Activated naive CD4-positive, alpha-beta T cell treated with anti-CD3 and anti-CD28 coated beads for 36 hours (primary cell): ENCODE measurements at regions not wholly inside any gene's neighbourhood (a gene's known extent, or its start where the extent isn't known, plus 50 kb on each side); places are given as distances from the start of the nearest gene placed in this dataset.
"Not testable (repeated sequence)": the region's sequence is repeated elsewhere in the genome, so short reads cannot be mapped to it uniquely, and the experiment has no call there.

Experiments used
- CTCF ChIA-PET: fragments of 350-600 bp; sonication (Branson Sonifier 250); formaldehyde crosslinking; loops from one replicate; lab custom pipeline; 2021; ENCODE audit warnings: antibody characterized with exemption; lab: Charles Lee
- DNase-seq: peaks from one replicate; pipeline ENCODE4 v3.0.0-alpha.2; 2020
- H3K27ac Mint-ChIP-seq: one replicate; pipeline ENCODE4 v1.8.0; 2021; ENCODE audit warnings: mild to moderate bottlenecking, mixed read lengths
- H3K27me3 Mint-ChIP-seq: one replicate; pipeline ENCODE4 v1.8.0; 2021; ENCODE audit warnings: low read depth, mixed read lengths
- H3K36me3 Mint-ChIP-seq: one replicate; pipeline ENCODE4 v1.8.0; 2021; ENCODE audit warnings: low read depth, mixed read lengths
- H3K4me1 Mint-ChIP-seq: one replicate; pipeline ENCODE4 v1.8.0; 2021; ENCODE audit warnings: low read depth, mixed read lengths
- H3K4me3 Mint-ChIP-seq: one replicate; pipeline ENCODE4 v1.8.0; 2021; ENCODE audit warnings: mild to moderate bottlenecking, moderate library complexity, mixed read lengths
- H3K9me3 Mint-ChIP-seq: one replicate; pipeline ENCODE4 v1.8.0; 2021; ENCODE audit warnings: mixed read lengths
- intact Hi-C: fragments of 100-400 bp; cut with micrococcal nuclease; formaldehyde crosslinking; loops from one replicate; pipeline ENCODE4 v1.15.1; 2023

- no peak overlapping the region for H3K4me3 Mint-ChIP-seq
Observed at GRCh38 chr1:188672153-188672552, 1805.5 kb downstream of the BRINP3 start.

DNA sequence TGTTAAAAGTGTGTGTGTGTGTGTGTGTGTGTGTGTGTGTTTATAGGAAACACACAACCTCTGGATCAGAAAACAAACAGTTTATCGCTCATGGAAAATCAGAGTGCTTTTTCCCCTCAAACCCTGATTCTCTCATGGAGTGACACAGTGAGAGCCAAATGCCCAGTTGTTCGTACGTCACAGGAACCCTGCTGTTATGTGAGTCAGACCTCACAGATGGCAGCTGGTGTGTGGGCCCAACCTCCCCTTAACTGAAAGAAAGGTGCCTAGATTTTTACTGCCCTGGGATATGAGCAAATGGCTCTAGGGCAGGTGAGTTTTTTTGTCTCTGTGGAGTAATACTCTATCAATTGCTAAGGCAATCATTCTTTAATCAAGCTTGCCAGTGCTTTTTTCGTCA is 1788.1 kb downstream of the BRINP3 start:
- H3K36me3 Mint-ChIP-seq: no peaks in the 10 kb centered on the region
- H3K27ac Mint-ChIP-seq: no peak overlapping the region
- peaks cover 12% of the 10 kb centered on the region for H3K9me3 Mint-ChIP-seq
- DNase-seq: no peak
- CTCF ChIA-PET: no interaction called here
- intact Hi-C loops: no loop called here
- no peaks in the 10 kb centered on the region for H3K27me3 Mint-ChIP-seq
- no peaks in the 10 kb centered on the region for H3K4me1 Mint-ChIP-seq
- no peak overlapping the region for H3K4me3 Mint-ChIP-seq

More at GRCh38 chr1:188672153-188672552, 1805.5 kb downstream of the BRINP3 start:
- Mint-ChIP-seq H3K9me3 (peaks cover 7% of the 10 kb centered on the region), H3K27me3 (no peaks in the 10 kb centered on the region), H3K4me1 (no peaks in the 10 kb centered on the region), H3K36me3 (no peaks in the 10 kb centered on the region), H3K27ac (no peak overlapping the region)
- DNase-seq: no peak
- intact Hi-C loops: no loop called here
- CTCF ChIA-PET: no interaction called here

DNA sequence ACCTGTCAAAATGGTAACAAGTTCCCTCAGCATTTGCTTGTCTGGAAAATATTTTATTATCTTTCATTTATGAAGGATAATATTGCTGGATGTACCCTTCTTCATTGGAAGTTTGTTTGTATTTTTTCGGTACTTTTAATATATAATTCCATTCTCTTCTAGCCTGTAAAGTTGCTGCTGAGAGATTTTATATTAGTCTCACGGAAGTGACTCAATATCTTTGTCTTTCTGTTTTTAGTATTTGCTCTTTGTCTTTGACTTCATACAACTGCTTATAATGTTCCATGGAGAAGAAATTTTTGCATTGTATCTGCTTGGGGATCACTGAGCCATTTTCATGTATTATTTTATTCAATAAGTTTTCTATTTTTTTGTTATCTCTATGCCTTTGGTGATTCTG is 1777.5 kb downstream of the BRINP3 start:
- H3K4me3 Mint-ChIP-seq: no peak overlapping the region
- H3K9me3 Mint-ChIP-seq: peaks cover 9% of the 10 kb centered on the region
- no peak overlapping the region for H3K27ac Mint-ChIP-seq
- no peaks in the 10 kb centered on the region for H3K36me3 Mint-ChIP-seq
- DNase-seq: no peak
- no peaks in the 10 kb centered on the region for H3K27me3 Mint-ChIP-seq
- intact Hi-C loops: no loop called here
- no peaks in the 10 kb centered on the region for H3K4me1 Mint-ChIP-seq
- CTCF ChIA-PET: no interaction called here

- CTCF ChIA-PET: no interaction called here
- intact Hi-C loops: no loop called here
- DNase-seq: no peak
- Mint-ChIP-seq H3K36me3 (no peaks in the 10 kb centered on the region), H3K4me1 (no peaks in the 10 kb centered on the region), H3K27me3 (no peaks in the 10 kb centered on the region), H3K27ac (no peak overlapping the region), H3K9me3 (no peaks in the 10 kb centered on the region), H3K4me3 (no peak overlapping the region)
Observed at GRCh38 chr1:188706742-188707141, 1770.9 kb downstream of the BRINP3 start.

DNA sequence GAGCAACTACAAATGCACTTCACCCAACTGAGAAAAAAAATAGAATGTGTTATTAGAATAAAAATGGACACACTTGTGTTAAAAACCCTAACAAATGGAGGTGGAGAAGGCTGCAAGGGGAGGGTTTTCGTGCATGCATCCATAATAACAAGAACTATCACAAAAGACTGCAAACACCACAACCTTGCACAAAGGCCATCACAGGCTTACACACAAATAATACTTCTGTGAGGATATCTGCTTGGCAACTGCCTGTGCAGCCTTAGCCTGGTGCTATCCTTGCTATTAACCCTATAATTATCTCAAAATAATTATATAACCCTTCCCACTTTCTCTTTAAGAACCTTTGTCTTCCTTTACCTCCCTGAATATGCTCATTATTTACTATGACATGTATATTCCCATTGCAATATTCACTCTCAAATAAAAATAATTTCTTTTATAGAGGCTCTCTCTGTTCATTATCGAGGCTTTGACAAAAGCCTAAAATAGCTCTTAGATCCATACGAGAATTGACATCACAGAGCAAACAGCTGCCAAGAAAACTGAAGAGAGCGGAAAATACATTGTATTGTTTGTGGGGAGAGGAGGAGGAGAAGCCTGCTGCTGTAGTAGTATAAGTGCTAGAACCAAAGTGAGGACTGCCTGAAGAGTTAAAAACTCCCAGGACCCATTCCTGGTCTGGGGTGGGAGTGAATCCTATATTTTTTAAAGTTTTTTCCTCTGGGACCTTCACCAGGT is 1768.7 kb downstream of the BRINP3 start:
- Mint-ChIP-seq H3K27me3 (no peaks in the 10 kb centered on the region), H3K27ac (no peak overlapping the region), H3K9me3 (peaks cover 2% of the 10 kb centered on the region), H3K4me1 (no peaks in the 10 kb centered on the region), H3K4me3 (no peak overlapping the region), H3K36me3 (no peaks in the 10 kb centered on the region)
- no peak for DNase-seq
- CTCF ChIA-PET: no interaction called here
- intact Hi-C loops: no loop called here

DNA sequence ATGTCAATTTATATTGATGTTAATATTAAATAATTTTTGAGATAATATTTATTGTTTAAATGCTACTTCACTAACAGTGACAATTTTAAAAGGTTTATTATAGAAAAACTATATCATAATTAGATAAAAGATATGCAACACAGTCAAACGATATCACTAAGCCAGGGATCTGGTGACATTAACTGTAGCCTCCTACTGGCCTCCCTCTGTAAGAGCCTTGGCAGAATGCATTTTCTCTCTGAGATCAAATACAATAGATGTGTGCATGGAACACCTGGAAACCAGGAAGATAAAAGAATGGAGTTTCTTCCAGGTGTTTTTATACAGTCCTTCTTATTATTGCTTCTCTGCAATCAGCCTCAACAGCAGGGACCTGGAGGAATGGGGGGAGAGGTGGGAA is 1762.1 kb downstream of the BRINP3 start:
- Mint-ChIP-seq H3K27ac (no peak overlapping the region), H3K4me3 (no peak overlapping the region), H3K36me3 (no peaks in the 10 kb centered on the region), H3K4me1 (no peaks in the 10 kb centered on the region), H3K27me3 (no peaks in the 10 kb centered on the region), H3K9me3 (peaks cover 4% of the 10 kb centered on the region)
- intact Hi-C loops: no loop called here
- DNase-seq: no peak
- CTCF ChIA-PET: no interaction called here

DNA sequence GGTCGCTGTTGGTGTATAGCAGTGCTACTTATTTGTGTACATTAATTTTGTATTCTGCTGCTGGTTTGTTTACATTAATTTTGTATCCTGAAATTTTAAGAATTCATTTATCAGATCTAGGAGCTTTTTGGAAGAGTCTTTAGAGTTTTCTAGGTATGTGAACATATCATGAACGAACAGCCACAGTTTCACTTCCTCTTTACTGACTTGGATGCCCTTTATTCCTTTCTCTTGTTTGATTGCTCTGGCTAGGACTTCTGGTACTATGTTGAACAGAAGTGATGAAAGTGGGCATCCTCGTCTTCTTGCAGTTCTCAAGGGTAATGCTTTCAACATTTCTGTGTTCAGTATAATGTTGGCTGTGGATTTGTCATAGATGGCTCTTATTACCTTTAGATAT is 1757.9 kb downstream of the BRINP3 start:
- CTCF ChIA-PET: no interaction called here
- Mint-ChIP-seq H3K4me1 (no peaks in the 10 kb centered on the region), H3K36me3 (no peaks in the 10 kb centered on the region), H3K27me3 (no peaks in the 10 kb centered on the region), H3K9me3 (peaks cover 2% of the 10 kb centered on the region), H3K4me3 (no peak overlapping the region), H3K27ac (no peak overlapping the region)
- no peak for DNase-seq
- intact Hi-C loops: no loop called here

- no peak for DNase-seq
- Mint-ChIP-seq H3K4me3 (no peak overlapping the region), H3K4me1 (no peaks in the 10 kb centered on the region), H3K27me3 (no peaks in the 10 kb centered on the region), H3K27ac (no peak overlapping the region), H3K36me3 (no peaks in the 10 kb centered on the region), H3K9me3 (no peaks in the 10 kb centered on the region)
- CTCF ChIA-PET: no interaction called here
- intact Hi-C loops: no loop called here
Observed at GRCh38 chr1:188723332-188724020, 1754.2 kb downstream of the BRINP3 start.

GRCh38 chr1:188729039-188729438 is 1748.6 kb downstream of the BRINP3 start:
- DNase-seq: no peak
- intact Hi-C loops: no loop called here
- no peaks in the 10 kb centered on the region for H3K36me3 Mint-ChIP-seq

GRCh38 chr1:188735567-188735966 is 1742.1 kb downstream of the BRINP3 start:
- no peak for DNase-seq
- intact Hi-C loops: no loop called here
- no peaks in the 10 kb centered on the region for H3K36me3 Mint-ChIP-seq
- H3K27ac Mint-ChIP-seq: no peak overlapping the region
- no peaks in the 10 kb centered on the region for H3K4me1 Mint-ChIP-seq
- H3K27me3 Mint-ChIP-seq: no peaks in the 10 kb centered on the region
- H3K4me3 Mint-ChIP-seq: no peak overlapping the region
- peaks cover 9% of the 10 kb centered on the region for H3K9me3 Mint-ChIP-seq
- CTCF ChIA-PET: no interaction called here

More at GRCh38 chr1:188729039-188729438, 1748.6 kb downstream of the BRINP3 start:
- CTCF ChIA-PET: no interaction called here
- Mint-ChIP-seq H3K4me1 (no peaks in the 10 kb centered on the region), H3K27me3 (no peaks in the 10 kb centered on the region), H3K27ac (no peak overlapping the region), H3K4me3 (no peak overlapping the region), H3K9me3 (peaks cover 10% of the 10 kb centered on the region)

GRCh38 chr1:188749275-188749674 is 1728.4 kb downstream of the BRINP3 start:
- H3K27me3 Mint-ChIP-seq, H3K9me3 Mint-ChIP-seq, CTCF ChIA-PET, H3K4me3 Mint-ChIP-seq, H3K36me3 Mint-ChIP-seq, intact Hi-C loops, H3K4me1 Mint-ChIP-seq, H3K27ac Mint-ChIP-seq, DNase-seq: not testable (repeated sequence)

GRCh38 chr1:188752027-188752426 is 1725.6 kb downstream of the BRINP3 start:
- H3K4me1 Mint-ChIP-seq, H3K9me3 Mint-ChIP-seq, CTCF ChIA-PET, H3K27ac Mint-ChIP-seq, DNase-seq, H3K4me3 Mint-ChIP-seq, H3K36me3 Mint-ChIP-seq, H3K27me3 Mint-ChIP-seq, intact Hi-C loops: not testable (repeated sequence)

DNA sequence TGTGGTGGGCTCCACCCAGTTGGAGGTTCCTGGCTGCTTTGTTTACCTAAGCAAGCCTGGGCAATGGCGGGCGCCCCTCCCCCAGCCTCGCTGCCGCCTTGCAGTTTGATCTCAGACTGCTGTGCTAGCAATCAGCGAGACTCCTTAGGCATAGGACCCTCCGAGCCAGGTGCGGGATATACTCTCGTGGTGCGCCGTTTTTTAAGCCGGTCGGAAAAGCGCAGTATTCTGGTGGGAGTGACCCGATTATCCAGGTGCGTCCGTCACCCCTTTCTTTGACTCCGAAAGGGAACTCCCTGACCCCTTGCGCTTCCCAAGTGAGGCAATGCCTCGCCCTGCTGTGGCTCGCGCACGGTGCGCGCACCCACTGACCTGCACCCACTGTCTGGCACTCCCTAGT is 1719.9 kb downstream of the BRINP3 start:
- intact Hi-C loops, H3K4me3 Mint-ChIP-seq, H3K27ac Mint-ChIP-seq, H3K4me1 Mint-ChIP-seq, H3K27me3 Mint-ChIP-seq, H3K36me3 Mint-ChIP-seq, DNase-seq, H3K9me3 Mint-ChIP-seq, CTCF ChIA-PET: not testable (repeated sequence)
